Daoy (cell line): ENCODE measurements at regions not wholly inside any gene's neighbourhood (a gene's known extent, or its start where the extent isn't known, plus 50 kb on each side); places are given as distances from the start of the nearest gene placed in this dataset.

Experiments used
- DNase-seq: peaks from one replicate; pipeline ENCODE4 v3.0.0-alpha.2; 2015; ENCODE audit warnings: low read depth

DNA sequence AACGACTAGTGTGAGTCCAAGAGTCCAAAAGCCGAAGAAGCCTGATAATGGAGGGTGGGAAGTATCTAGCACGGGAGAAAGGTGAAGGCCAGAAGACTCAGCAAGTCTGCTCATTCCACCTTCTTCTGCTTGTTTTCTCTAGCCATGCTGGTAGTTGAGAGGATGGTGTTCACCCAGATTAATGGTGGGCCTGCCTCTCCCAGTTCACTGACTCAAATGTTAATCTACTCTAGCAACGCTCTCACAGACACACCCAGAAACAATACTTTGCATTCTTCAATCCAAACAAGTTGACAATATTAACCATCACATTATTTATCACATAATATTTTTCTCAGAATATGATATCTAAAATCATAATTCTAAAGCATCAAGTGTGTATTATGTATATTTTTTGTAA lies 1055.1 kb upstream of the PCDH10 start:
- no peak for DNase-seq

DNA sequence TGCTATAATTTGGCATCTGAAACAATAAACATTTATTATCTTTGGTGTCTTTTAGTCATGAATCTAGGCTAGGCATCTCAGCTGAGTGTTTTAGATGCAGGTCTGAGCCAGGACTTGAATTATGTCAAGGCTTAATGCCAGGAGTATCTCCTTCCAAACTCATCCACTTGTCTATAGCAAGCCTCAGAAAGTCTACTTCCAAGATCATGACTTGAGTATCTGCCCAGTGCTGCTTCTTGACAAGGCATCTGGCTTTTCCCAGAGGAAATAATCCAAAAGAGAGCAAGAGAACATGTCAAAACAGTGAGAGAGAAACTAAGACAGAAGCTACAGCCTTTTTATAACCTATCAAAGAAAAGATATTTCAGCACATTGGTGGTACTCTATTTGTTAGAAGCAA lies 1052.1 kb upstream of the PCDH10 start:
- no peak for DNase-seq

DNA sequence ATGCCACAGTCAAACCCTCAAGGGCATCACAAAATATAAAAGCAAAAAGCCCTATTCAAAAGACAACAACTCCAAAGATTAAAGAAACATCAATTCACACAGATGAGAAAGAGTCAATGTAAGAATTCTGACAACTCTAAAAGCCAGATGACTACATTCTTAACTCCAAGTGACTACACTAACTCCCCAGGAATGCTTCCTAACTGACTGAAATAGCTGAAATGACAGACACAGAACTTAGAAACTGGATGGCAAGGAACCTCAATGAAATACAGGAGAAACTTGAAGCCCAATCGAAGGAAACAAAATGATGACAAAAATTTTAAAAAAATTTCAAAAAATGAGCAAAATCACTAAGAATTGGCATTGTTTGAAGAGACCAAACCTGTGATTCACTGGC lies 1047.6 kb upstream of the PCDH10 start:
- no peak for DNase-seq

GRCh38 chr4:132108784-132109183 lies 1040.3 kb upstream of the PCDH10 start:
- no peak for DNase-seq

- no peak for DNase-seq
Measured at GRCh38 chr4:132114885-132115284, 1034.2 kb upstream of the PCDH10 start.

DNA sequence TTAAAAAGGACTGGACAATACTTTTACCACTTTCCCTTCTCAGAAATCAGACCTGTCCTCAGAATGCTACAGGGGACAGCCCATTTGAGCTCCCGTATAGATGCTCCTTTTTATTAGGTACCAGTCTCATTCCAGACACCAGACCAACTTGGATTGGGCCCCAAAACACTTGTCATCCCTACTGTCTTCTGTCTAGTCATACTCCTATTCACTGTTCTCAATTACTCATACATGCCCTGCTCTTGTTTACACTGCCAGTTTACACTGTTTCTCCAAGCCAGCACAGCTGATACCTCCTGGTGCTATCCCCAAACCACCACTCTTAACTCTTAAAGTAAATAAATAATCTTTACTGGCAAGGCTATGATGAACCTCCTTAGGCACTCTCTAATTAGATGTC lies 1026.4 kb upstream of the PCDH10 start:
- DNase-seq = peak; percentile 22

DNA sequence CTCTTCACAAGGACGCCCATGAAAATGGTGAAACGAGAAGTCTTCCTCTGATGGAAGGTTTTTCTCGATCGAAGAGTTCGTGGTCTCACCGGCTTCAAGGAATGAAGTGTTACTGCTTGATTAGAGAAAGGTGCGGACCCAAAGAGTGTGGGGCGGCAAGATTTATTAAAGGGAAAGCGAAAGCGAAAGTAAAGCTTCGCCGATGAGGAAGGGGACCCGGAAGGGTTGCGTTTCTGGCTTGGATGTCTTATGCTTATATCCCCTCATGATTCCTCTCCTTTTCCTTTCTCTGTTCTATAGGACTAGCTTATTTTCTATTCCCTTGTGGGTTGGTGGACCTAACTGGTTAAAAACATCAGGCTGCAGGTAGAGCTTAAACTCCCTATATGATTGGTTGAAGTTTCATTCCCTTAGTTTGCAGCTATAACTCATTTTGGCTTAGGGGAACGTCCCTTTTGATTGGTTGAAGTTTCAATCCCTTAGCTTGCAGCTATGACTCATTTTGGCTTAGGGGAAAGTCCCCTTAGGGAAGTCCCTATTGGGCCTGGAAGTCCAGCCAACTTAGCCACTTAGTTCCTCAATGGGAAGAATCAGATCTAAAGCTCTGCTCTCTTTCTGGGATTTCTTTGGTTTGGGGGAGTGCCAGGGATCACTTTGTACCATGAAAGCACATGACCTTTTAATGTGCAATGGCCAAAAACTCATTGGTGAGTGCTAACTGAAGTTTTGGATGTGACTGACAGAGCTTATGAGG lies 1025.0 kb upstream of the PCDH10 start:
- peak; percentile 69 for DNase-seq

DNA sequence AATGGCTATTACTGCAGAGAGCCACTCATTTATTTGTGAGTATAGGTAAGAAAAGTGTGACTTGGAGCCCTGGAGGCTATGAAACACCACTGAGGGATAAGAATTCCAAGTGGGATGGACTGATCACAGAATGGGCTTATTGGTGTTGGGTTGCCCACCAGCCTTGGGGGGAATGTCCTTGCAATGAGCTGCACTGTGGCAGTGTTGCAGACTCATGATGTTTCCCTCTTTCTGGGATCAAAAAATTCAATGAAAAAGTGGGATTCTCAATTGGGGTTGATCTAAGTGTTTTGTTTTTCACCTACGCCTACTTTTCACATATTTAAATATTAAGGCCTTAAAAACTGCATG lies 1024.5 kb upstream of the PCDH10 start:
- DNase-seq = no peak

DNA sequence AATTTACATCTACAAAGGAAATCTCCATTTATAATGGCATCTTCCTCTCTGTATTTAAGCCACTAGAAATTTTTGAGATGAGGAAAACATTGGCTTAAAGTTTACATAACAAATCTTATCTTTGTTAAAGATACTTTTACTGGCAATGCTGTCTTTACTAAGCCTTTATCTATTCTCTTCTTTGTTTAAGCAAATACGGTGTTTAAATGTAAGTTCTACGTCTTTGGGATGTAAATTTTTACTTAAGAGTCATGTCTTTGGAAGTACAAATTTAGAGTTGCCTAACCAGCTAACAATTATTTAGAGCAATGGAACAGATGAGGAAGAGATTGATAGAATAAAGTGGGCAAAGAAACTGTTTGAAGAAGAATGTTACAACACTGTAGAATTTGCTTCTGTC lies 1024.0 kb upstream of the PCDH10 start:
- no peak for DNase-seq

- no peak for DNase-seq
Measured at GRCh38 chr4:132132433-132132832, 1016.7 kb upstream of the PCDH10 start.

DNA sequence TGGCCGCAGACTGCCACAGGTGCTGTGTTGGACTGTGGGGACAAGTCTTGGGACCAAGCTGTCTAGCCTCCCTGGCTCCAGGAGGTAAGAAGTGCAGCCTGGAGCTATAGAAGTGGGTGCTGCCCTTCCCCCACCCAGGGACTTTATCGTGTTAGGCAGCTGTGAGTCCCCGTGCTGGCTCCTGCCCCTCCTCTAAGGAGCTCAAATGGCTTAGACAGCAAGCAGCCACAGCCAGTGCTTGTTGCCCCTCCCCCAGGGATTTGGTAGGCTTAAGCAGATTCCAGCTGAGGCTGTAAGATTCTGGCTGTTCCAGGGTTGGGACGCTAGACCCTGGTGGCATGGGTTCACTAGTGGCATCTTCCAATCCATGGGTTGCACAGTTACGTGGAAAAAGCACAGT lies 979.4 kb upstream of the PCDH10 start:
- no peak for DNase-seq

- DNase-seq = peak; percentile 9
Measured at GRCh38 chr4:132180020-132180427, 969.1 kb upstream of the PCDH10 start.

- no peak for DNase-seq
Measured at GRCh38 chr4:132195176-132195575, 953.9 kb upstream of the PCDH10 start.

DNA sequence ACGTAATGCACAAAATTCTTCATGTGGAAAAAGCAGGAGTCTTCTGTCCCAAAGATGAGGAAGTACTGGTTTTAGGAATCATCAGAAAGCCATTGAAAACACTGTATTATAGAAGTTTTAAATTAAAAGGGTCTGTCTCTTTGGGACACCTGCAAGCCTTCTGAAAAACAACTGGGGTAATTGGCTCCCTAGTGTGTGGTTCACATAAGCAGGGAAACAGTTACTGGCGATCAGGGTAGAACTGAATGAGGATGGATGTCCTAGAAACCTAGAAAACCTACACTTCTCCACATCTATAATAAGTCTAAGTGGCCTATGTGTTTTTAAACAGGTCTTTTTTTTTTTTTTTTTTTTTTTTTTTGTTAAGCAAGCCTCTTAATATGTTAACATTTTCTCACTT lies 945.5 kb upstream of the PCDH10 start:
- no peak for DNase-seq

DNA sequence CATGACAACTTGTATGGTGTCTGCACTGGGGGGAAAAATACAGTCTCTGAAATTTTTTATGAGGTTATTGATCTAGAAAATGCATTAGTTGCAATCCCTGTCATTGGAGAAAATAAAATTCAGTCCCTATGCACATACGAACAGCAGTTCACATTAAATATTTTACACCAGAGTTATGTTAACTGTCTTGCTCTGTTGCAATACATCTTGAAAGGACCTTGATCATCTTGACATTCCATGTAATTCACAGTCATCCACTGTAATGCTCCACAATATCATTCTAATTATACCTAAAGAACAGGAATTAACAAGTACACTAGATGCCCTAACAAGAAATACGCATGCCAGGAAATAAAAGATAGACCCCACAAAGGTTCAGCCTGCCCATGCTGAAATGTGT lies 934.6 kb upstream of the PCDH10 start:
- DNase-seq = no peak

DNA sequence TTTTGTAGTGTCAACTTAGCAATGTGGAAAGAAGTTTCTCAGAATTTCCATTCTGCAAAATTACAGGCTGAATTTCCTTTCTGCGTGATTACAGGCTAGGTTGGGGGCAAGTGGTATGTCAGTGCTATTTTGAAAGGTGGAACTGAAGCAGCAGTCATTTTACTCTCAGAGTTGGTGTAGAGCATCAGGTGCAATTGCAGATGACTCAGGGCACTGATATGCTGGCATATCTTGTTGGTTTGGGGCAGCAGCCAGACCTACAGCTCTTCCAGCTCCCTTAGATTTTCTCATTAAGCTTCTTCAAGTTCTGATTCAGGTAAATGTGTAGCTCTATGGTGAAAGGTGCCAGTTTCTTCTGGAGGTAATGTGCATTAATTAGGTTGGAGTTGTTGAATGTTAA lies 930.7 kb upstream of the PCDH10 start:
- peak; percentile 4 for DNase-seq

DNA sequence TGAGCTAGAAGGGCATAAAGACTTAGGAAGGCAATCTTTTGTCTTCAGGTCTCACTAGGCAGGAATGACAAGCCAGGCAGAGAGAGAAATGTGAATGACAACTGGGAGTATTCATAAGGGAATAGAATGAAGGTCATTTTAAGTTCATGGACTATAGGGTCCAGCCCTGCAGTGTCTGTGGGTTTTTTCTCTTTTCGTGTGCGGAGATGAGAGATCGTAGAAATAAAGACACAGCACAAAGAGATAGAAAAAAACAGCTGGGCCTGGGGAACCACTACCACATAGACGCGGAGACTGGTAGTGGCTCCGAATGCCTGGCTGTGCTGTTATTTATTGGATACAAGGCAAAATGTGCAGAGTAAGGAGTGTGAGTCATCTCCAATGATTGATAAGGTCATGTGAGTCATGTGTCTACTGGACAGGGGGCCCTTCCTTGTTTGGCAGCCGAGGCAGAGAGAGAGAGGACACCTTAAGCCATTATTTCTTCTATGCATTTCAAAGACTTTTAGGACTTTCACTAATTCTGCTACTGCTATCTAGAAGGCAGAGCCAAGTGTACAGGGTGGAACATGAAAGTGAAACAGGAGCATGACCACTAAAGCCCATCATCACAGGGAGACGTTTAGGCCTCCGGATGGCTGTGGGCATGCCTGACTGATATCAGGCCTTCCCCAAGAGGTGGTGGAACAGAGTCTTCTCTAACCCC lies 921.8 kb upstream of the PCDH10 start:
- DNase-seq = peak; percentile 12

- peak; percentile 53 for DNase-seq
Measured at GRCh38 chr4:132227857-132228165, 921.3 kb upstream of the PCDH10 start.

- no peak for DNase-seq
Measured at GRCh38 chr4:132228676-132229075, 920.4 kb upstream of the PCDH10 start.

DNA sequence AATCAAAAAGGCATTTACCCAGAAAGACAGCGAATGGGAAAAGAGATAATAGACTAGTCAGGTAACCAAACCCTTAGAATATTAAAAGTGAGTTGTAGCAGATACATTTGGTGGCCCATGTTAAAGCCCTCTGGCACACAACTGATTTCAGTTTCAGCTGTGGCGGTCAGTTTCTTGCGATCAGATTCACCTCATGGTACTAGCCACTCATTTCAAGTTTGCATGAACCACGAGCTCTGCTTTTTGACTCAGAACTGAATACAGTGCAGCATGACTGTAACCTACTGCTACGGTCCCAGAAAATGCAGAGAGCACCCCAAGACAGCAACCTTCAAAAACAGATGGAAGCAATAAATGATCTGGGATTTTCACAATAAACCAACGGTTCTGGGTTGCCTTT lies 919.1 kb upstream of the PCDH10 start:
- no peak for DNase-seq

- no peak for DNase-seq
Measured at GRCh38 chr4:132238697-132239096, 910.4 kb upstream of the PCDH10 start.

DNA sequence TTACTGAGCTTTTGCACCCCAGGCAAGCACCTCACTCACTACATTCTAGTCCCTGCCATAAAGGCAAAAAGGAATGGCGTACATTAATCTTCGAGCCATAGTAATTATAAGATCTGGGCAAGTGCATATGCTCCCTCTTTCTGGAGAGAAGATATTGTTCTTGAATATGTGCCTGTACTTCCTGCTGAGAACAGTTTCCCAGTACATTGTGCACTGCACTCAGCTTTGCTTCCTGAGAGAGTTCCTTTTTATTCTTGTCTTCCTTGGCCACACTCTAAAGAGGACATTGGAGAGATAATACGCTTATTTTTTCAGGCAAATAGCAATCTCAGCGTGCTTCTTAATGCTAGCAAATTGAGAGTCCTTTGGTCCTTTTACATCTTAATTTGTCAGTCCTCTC lies 909.0 kb upstream of the PCDH10 start:
- DNase-seq = no peak

- DNase-seq = no peak
Measured at GRCh38 chr4:132245319-132245718, 903.8 kb upstream of the PCDH10 start.

- DNase-seq = no peak
Measured at GRCh38 chr4:132264176-132264575, 884.9 kb upstream of the PCDH10 start.
